ENCODE measurements at regions not wholly inside any gene's neighbourhood (a gene's known extent, or its start where the extent isn't known, plus 50 kb on each side); places are given as distances from the start of the nearest gene placed in this dataset.

DNA sequence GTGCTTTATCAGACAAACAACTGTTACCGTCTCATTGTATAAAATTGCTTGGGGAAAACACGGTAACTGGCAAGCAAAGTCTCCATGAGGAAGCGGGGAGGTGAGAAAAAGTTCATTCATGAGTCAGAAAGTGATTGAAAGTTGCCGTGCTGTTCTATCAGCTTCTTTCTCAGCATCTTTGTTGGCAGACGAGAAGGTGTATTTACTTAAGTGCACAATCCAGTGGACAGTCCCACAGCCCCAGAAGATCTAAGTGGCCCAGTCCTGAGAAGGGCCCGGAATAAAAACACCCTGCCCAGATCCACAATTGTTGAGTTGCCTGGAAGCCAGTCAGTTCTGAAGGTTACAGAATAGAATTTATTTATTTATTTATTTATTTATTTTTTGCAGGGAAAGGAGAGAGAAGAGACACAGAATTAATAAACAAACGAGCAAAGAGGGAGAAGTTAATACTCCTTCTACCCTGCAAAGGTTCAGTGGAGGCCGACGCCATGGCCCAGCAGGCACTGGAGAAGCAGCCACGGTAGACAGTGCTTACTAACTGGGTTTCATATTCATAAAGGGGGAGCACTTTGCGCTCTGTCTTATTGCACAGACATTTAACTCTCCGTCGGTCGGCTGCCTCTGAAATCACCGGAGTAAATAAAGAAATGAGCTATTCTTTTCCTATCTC is 676.0 kb upstream of the SALL3 start:
- no peaks in the 10 kb centered on the region for H3K36me3 ChIP-seq
- TF ChIP-seq, protein P1, sequence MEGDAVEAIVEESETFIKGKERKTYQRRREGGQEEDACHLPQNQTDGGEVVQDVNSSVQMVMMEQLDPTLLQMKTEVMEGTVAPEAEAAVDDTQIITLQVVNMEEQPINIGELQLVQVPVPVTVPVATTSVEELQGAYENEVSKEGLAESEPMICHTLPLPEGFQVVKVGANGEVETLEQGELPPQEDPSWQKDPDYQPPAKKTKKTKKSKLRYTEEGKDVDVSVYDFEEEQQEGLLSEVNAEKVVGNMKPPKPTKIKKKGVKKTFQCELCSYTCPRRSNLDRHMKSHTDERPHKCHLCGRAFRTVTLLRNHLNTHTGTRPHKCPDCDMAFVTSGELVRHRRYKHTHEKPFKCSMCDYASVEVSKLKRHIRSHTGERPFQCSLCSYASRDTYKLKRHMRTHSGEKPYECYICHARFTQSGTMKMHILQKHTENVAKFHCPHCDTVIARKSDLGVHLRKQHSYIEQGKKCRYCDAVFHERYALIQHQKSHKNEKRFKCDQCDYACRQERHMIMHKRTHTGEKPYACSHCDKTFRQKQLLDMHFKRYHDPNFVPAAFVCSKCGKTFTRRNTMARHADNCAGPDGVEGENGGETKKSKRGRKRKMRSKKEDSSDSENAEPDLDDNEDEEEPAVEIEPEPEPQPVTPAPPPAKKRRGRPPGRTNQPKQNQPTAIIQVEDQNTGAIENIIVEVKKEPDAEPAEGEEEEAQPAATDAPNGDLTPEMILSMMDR (IDR thresholded peaks at IDR 0.05; ENCODE audit: low read depth, low read length), result no peak
- no peaks in the 10 kb centered on the region for H3K4me1 ChIP-seq
- peaks cover 3% of the 10 kb centered on the region; the same call in 1 of the 2 replicates for H3K27me3 ChIP-seq
- no peaks in the 10 kb centered on the region for H3K9me3 ChIP-seq
- DNase-seq, result no peak
- H3K4me3 ChIP-seq (ENCODE audit: low read depth, low read length), result no peak overlapping the region

DNA sequence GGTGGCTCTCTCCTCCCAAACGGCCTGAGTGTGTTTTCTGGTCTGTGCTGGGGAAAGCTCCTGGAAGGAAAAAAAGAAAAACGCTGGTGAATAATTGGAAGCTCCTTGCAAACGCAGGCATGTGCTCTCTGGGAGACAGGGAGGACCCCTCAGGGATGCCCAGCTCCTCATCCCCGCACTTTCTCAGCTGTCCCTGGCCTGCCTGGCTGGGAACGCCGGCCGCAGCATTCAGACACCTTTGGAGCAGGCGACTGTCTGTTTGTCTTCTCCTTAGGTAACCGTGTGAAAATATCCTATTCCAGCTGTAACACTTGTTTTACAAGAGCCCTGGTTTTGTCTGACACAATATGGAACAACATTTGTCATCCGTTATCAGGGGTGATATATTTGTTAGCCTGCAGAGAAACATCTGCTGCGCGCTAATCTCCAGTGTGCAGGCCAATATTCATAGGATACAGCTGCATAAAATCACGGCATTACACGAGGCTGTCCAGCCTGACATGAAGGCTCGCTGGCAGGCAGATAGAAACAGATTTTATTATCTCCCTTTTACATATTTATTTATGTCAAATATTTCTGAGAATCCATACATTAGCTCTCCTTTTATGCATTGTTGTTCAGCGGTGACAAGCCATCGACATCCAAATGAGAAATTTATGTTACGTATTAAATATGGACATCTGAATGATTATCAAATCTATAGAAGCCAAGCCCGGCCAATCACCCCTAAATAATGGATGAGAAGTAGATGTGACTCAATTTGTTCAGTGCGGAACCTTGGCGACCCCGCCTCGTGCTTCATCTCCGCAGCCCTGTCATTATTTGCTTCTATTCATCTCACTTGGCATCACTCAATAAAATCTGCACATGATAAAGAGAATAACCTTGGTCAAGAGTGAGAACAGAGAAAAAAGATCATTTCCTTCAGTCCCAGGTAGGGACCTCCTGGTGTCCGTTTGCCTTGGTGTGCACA is 675.1 kb upstream of the SALL3 start:
- H3K4me3 ChIP-seq (ENCODE audit: low read depth, low read length), result no peak overlapping the region
- TF ChIP-seq, protein P1 (IDR thresholded peaks at IDR 0.05; ENCODE audit: low read depth, low read length), result no peak
- H3K9me3 ChIP-seq, result no peaks in the 10 kb centered on the region
- H3K4me1 ChIP-seq, result no peaks in the 10 kb centered on the region
- H3K27me3 ChIP-seq, result peaks cover 3% of the 10 kb centered on the region; the same call in 1 of the 2 replicates
- DNase-seq, result no peak
- no peaks in the 10 kb centered on the region for H3K36me3 ChIP-seq

DNA sequence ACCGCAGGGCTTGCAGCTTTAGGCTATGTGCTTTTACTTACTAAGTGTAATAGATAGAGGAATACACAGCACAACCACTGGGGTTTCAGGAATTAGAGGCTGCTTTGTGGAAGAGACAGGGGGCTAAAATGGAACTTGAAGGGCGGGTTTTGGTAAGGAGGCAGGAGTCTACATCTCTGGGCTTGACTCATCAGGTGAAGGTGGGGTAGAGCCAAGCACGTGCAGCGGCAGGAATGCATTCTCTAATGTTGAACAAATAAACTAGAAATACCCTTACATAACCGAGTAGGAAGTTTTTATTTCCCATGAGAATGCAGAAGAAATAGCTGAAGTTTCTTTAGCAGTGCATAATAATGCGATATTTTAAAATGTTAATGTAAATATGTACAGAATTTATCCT is 673.8 kb upstream of the SALL3 start:
- Histone ChIP-seq H3K36me3 (no peaks in the 10 kb centered on the region), H3K9me3 (no peaks in the 10 kb centered on the region), H3K4me3 (ENCODE audit: low read depth, low read length) (no peak overlapping the region), H3K4me1 (no peaks in the 10 kb centered on the region), H3K27me3 (peaks cover 3% of the 10 kb centered on the region; the same call in 1 of the 2 replicates)
- TF ChIP-seq, protein P1 (IDR thresholded peaks at IDR 0.05; ENCODE audit: low read depth, low read length), result no peak
- no peak for DNase-seq

DNA sequence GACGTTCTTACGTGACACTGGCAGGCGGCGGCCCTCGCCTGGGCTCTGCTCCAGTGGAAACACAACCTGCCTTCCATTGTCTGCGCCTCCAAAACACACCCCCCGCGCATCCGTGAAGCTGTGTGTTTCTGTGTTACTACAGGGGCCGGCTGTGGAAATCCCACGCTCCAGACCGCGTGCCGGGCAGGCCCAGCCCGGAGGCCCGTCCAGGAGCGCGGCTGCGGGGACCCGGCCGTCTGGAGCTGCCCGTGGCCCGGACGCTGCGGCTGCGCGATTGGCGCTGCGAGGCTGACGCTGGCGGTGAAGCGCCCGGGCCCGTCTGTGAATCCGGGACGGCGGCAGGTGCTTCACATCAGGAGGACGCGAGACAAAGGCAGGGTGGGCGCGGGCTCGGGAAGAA is 670.3 kb upstream of the SALL3 start:
- no peak for DNase-seq
- TF ChIP-seq, protein P1 (IDR thresholded peaks at IDR 0.05; ENCODE audit: low read depth, low read length), result no peak
- no peaks in the 10 kb centered on the region for H3K9me3 ChIP-seq

DNA sequence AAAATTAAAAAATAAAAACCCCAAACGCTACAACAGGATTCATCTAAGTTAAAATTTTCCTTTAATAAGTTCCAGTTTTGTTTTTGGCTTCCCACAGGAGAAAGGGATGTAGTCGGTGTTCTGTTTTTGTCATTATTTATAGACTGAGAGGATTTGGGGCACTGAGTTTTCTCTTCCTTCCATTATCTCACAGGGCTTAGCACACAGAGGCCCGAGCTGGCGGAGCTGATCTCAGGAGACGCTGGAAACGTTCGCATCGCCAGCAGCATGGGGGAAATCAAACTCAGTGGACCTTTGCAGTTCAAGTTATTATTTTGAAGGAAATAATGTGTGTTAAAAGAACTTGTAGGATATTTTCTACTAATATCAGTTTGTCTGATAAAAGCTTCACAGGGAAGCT is 669.7 kb upstream of the SALL3 start:
- H3K4me3 ChIP-seq (ENCODE audit: low read depth, low read length), result no peak overlapping the region
- H3K36me3 ChIP-seq, result no peaks in the 10 kb centered on the region
- no peaks in the 10 kb centered on the region for H3K9me3 ChIP-seq
- DNase-seq, result no peak
- TF ChIP-seq, protein P1 (IDR thresholded peaks at IDR 0.05; ENCODE audit: low read depth, low read length), result no peak
- no peaks in the 10 kb centered on the region for H3K4me1 ChIP-seq
- peaks cover under 1% of the 10 kb centered on the region; the same call in 1 of the 2 replicates for H3K27me3 ChIP-seq

More for the DNA sequence above, 670.3 kb upstream of the SALL3 start:
- H3K27me3 ChIP-seq, result peaks cover 3% of the 10 kb centered on the region; the same call in 1 of the 2 replicates
- no peak overlapping the region for H3K4me3 ChIP-seq (ENCODE audit: low read depth, low read length)
- no peaks in the 10 kb centered on the region for H3K36me3 ChIP-seq
- no peaks in the 10 kb centered on the region for H3K4me1 ChIP-seq

Measured in BE2C (cell line).